Natural killer cell (primary cell): ENCODE measurements at regions not wholly inside any gene's neighbourhood (a gene's known extent, or its start where the extent isn't known, plus 50 kb on each side); places are given as distances from the start of the nearest gene placed in this dataset.

ENCODE experiments used
- ATAC-seq, 3 donors: fragments of 150-1000 bp in 2 of 3; fragments of 200-7000 bp in 1 of 3; cut with Tn5 transposase; 1 replicate in 1 of 3; 2 replicates in 2 of 3; pipeline ENCODE4 v1.10.0; 2021; ENCODE audit warnings: mild to moderate bottlenecking in 2 of 3, moderate library complexity in 2 of 3
- DNase-seq, 2 donors: peaks; one replicate each; pipeline versions ENCODE4 v3.0.0 to v3.0.0-alpha.2; 2013 to 2021; ENCODE audit warnings: mixed read lengths in 1 of 2
- H3K27ac ChIP-seq: one replicate; pipeline ENCODE4 v1.5.1; 2013; ENCODE audit warnings: mild to moderate bottlenecking, low read length
- H3K27me3 ChIP-seq: one replicate; pipeline ENCODE4 v1.6.1; 2013; ENCODE audit warnings: low read length; ENCODE audit not compliant: control insufficient read depth, insufficient read depth
- H3K36me3 ChIP-seq: one replicate; pipeline ENCODE4 v1.6.1; 2013; ENCODE audit warnings: low read length; ENCODE audit not compliant: control insufficient read depth, insufficient read depth
- H3K4me1 ChIP-seq: one replicate; pipeline ENCODE4 v1.6.1; 2013; ENCODE audit warnings: low read length; ENCODE audit not compliant: control insufficient read depth, insufficient read depth
- H3K4me3 ChIP-seq: one replicate; pipeline ENCODE4 v1.5.1; 2013; ENCODE audit warnings: low read length
- H3K9me3 ChIP-seq: one replicate; pipeline ENCODE4 v1.6.1; 2013; ENCODE audit warnings: low read length; ENCODE audit not compliant: control insufficient read depth, insufficient read depth
- H3K27ac Mint-ChIP-seq, 2 donors: one replicate each; pipeline ENCODE4 v1.8.0; 2022; ENCODE audit warnings: mild to moderate bottlenecking in 2 of 2, mixed read lengths in 2 of 2, moderate library complexity in 1 of 2
- H3K27me3 Mint-ChIP-seq, 2 donors: one replicate each; pipeline ENCODE4 v1.8.0; 2022; ENCODE audit warnings: low read depth in 2 of 2, mixed read lengths in 2 of 2
- H3K36me3 Mint-ChIP-seq: one replicate; pipeline ENCODE4 v1.8.0; 2022; ENCODE audit warnings: mixed read lengths
- H3K4me1 Mint-ChIP-seq, 2 donors: one replicate each; pipeline ENCODE4 v1.8.0; 2022; ENCODE audit warnings: mixed read lengths in 2 of 2
- H3K4me3 Mint-ChIP-seq: one replicate; pipeline ENCODE4 v1.8.0; 2022; ENCODE audit warnings: mild to moderate bottlenecking, moderate library complexity, mixed read lengths
- H3K9me3 Mint-ChIP-seq, 2 donors: one replicate each; pipeline ENCODE4 v1.8.0; 2022; ENCODE audit warnings: mixed read lengths in 2 of 2
- whole genome bisulfite sequencing: methylation state at CpG from one replicate; pipeline ENCODE4 v1.1.7; 2013; ENCODE audit warnings: missing lambda C conversion rate; ENCODE audit not compliant: insufficient coverage; 5-methylcytosine and 5-hydroxymethylcytosine counted together
- intact Hi-C: fragments of 100-400 bp; cut with micrococcal nuclease; formaldehyde crosslinking; loops from one replicate; pipeline ENCODE4 v1.14.2; 2022
- TF ChIP-seq, protein P1 (sequence below): fragments of 200-600 bp; IDR thresholded peaks from one replicate; pipeline ENCODE4 v1.8.0; 2022; ENCODE audit warnings: antibody characterized with exemption

DNA sequence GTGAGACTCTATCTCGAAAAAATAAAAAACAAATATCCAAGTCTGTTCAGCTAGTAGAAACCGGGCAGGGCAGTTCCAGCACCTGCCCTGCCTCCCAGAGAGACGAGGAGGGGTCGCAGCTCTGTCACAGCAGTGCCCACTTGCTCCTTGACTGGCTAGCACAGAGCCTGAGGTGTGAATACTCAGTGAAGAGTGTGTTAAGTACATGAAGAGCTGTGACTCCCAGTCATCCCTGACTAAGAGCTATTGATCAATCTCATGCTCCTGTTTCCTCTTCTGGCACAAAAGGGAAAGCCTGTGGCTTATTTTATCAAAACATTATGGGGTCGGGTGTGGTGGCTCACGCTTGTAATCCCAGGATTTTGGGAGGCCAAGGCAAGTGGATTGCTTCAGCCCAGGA is 83.0 kb upstream of the FZD7 start:
- Mint-ChIP-seq H3K36me3 (no peaks in the 10 kb centered on the region), H3K9me3 (no peaks in the 10 kb centered on the region), H3K27me3 (peaks cover 0 to 11% of the 10 kb centered on the region in 2 donors), H3K4me1 (no peaks in the 10 kb centered on the region), H3K4me3 (no peak overlapping the region), H3K27ac (no peak overlapping the region)
- intact Hi-C loops, result no loop called here
- no peaks in the 10 kb centered on the region for H3K27me3 ChIP-seq
- no peaks in the 10 kb centered on the region for H3K9me3 ChIP-seq
- DNase-seq (no peak), ATAC-seq (no peak)
- H3K27ac ChIP-seq, result no peak overlapping the region
- no peaks in the 10 kb centered on the region for H3K36me3 ChIP-seq
- no peaks in the 10 kb centered on the region for H3K4me1 ChIP-seq
- TF ChIP-seq, protein P1, sequence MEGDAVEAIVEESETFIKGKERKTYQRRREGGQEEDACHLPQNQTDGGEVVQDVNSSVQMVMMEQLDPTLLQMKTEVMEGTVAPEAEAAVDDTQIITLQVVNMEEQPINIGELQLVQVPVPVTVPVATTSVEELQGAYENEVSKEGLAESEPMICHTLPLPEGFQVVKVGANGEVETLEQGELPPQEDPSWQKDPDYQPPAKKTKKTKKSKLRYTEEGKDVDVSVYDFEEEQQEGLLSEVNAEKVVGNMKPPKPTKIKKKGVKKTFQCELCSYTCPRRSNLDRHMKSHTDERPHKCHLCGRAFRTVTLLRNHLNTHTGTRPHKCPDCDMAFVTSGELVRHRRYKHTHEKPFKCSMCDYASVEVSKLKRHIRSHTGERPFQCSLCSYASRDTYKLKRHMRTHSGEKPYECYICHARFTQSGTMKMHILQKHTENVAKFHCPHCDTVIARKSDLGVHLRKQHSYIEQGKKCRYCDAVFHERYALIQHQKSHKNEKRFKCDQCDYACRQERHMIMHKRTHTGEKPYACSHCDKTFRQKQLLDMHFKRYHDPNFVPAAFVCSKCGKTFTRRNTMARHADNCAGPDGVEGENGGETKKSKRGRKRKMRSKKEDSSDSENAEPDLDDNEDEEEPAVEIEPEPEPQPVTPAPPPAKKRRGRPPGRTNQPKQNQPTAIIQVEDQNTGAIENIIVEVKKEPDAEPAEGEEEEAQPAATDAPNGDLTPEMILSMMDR, result no peak
- H3K4me3 ChIP-seq, result no peak overlapping the region
- 80% methylated on average over 6 of the region's 6 CpGs for WGBS

DNA sequence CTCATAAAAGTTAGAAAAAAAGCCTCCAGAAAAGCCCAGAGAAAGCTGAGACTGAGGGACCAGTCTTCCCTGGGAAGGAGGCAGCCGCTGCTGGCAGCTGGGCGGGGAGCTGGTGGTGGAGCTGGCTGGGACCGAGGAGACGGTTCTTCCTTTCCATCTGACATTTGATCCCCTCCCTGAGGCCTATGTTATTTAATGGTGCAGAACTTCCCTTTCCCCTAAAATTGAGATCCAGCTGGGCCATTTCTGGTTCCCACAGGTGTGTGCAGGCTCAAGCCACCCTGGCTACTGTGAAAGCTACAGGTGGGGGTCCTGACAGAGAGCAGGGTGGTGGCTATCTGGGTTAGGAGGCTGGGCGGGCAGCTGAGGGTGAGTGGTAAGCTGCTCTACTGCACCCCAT is 81.5 kb upstream of the FZD7 start:
- Histone ChIP-seq H3K36me3 (no peaks in the 10 kb centered on the region), H3K9me3 (no peaks in the 10 kb centered on the region), H3K27ac (no peak overlapping the region), H3K4me3 (no peak overlapping the region), H3K27me3 (no peaks in the 10 kb centered on the region), H3K4me1 (no peaks in the 10 kb centered on the region)
- Mint-ChIP-seq H3K9me3 (no peaks in the 10 kb centered on the region), H3K27ac (no peak overlapping the region), H3K27me3 (peaks cover 11 to 22% of the 10 kb centered on the region in 2 donors), H3K4me1 (no peaks in the 10 kb centered on the region), H3K4me3 (no peak overlapping the region), H3K36me3 (no peaks in the 10 kb centered on the region)
- 74% methylated on average over 5 of the region's 5 CpGs for WGBS
- TF ChIP-seq, protein P1, result no peak
- ATAC-seq, result no peak
- intact Hi-C loops, result no loop called here
- no peak for DNase-seq

DNA sequence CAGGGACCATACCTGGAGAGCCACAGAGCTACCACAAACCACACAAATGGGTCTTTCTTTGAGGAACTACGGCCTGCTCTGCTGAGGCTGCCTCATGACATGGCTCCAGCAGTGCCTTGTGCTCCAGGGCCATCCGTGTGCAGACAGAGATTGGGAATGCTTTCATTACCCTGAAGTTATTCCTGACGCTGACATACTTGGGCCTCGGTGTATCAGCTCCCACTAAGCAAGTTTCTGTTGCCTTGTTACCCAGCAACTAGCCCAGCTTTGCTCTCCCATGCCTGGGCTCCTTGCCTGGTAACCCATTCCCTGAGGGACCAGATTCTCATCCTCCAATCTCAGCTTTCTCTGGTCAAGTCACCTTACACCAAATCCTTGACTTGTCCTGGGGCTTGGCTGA is 80.3 kb upstream of the FZD7 start:
- H3K27me3 ChIP-seq, result no peaks in the 10 kb centered on the region
- H3K4me1 Mint-ChIP-seq, result no peaks in the 10 kb centered on the region
- H3K36me3 Mint-ChIP-seq, result no peaks in the 10 kb centered on the region
- ATAC-seq (no peak), DNase-seq (no peak)
- peaks cover 11 to 22% of the 10 kb centered on the region in 2 donors for H3K27me3 Mint-ChIP-seq
- no peak overlapping the region for H3K27ac ChIP-seq
- H3K4me3 Mint-ChIP-seq, result no peak overlapping the region
- TF ChIP-seq, protein P1, result no peak
- H3K9me3 Mint-ChIP-seq, result no peaks in the 10 kb centered on the region
- no peaks in the 10 kb centered on the region for H3K9me3 ChIP-seq
- H3K27ac Mint-ChIP-seq, result no peak overlapping the region
- no peaks in the 10 kb centered on the region for H3K4me1 ChIP-seq
- intact Hi-C loops, result no loop called here
- no peaks in the 10 kb centered on the region for H3K36me3 ChIP-seq
- no peak overlapping the region for H3K4me3 ChIP-seq
- WGBS, result 76% methylated on average over 4 of the region's 4 CpGs

DNA sequence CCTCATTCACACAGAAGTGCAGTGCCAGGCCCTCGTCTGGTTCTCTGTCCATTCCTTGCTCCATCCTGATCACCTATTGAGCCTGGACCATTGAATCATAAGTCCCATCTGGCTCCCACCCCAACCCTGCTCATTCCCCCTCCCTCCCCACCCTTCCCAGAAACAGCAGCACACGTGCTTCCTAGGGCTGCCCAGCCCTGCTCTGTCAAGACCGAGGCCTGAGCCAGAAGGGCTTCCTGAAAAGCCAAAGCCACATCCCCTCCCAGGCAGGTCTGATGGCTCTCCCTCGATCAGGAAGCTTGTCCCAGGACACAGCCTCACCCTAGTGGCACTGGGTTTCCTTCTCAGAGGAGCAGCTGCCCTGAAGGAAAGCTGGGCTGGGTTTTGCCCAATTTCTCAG is 79.8 kb upstream of the FZD7 start:
- Mint-ChIP-seq H3K27me3 (peaks cover 11 to 22% of the 10 kb centered on the region in 2 donors), H3K4me3 (no peak overlapping the region), H3K36me3 (no peaks in the 10 kb centered on the region), H3K9me3 (no peaks in the 10 kb centered on the region), H3K27ac (no peak overlapping the region), H3K4me1 (no peaks in the 10 kb centered on the region)
- ATAC-seq (no peak), DNase-seq (no peak)
- WGBS, result 27% methylated on average over 4 of the region's 4 CpGs
- no peak overlapping the region for H3K27ac ChIP-seq
- H3K27me3 ChIP-seq, result no peaks in the 10 kb centered on the region
- H3K4me1 ChIP-seq, result no peaks in the 10 kb centered on the region
- H3K4me3 ChIP-seq, result no peak overlapping the region
- H3K9me3 ChIP-seq, result no peaks in the 10 kb centered on the region
- TF ChIP-seq, protein P1, result no peak
- H3K36me3 ChIP-seq, result no peaks in the 10 kb centered on the region
- intact Hi-C loops, result no loop called here
